Hepatocyte (in vitro differentiated cells): ENCODE measurements at regions not wholly inside any gene's neighbourhood (a gene's known extent, or its start where the extent isn't known, plus 50 kb on each side); places are given as distances from the start of the nearest gene placed in this dataset.

Experiments
- DNase-seq: peaks from one replicate; pipeline ENCODE4 v3.0.0-alpha.2; 2016; ENCODE audit warnings: low spot score
- H2AFZ ChIP-seq: fragments of 200-600 bp; sonication (generic); 2 replicates; pipeline ENCODE4 v1.6.0; 2016; ENCODE audit warnings: antibody characterized with exemption, mild to moderate bottlenecking
- H3K27ac ChIP-seq: fragments of 200-600 bp; sonication (generic); 2 replicates; pipeline ENCODE4 v1.5.1; 2016; ENCODE audit warnings: mild to moderate bottlenecking
- H3K27me3 ChIP-seq: fragments of 200-600 bp; sonication (generic); 2 replicates; pipeline ENCODE4 v1.6.1; 2016
- H3K36me3 ChIP-seq: fragments of 200-600 bp; sonication (generic); replicated peaks from 2 replicates; pipeline ENCODE4 v1.5.1; 2016; ENCODE audit warnings: low read depth; ENCODE audit not compliant: insufficient read depth
- H3K4me1 ChIP-seq: fragments of 200-600 bp; sonication (generic); 2 replicates; pipeline ENCODE4 v1.5.1; 2016; ENCODE audit warnings: mild to moderate bottlenecking, moderate library complexity; ENCODE audit not compliant: insufficient read depth
- H3K4me2 ChIP-seq: fragments of 200-600 bp; sonication (generic); 2 replicates; pipeline ENCODE4 v1.6.0; 2016
- H3K4me3 ChIP-seq: fragments of 200-600 bp; sonication (generic); 2 replicates; pipeline ENCODE4 v1.5.1; 2016; ENCODE audit warnings: mild to moderate bottlenecking
- H3K79me2 ChIP-seq: fragments of 200-600 bp; sonication (generic); 2 replicates; pipeline ENCODE4 v1.6.0; 2017; ENCODE audit warnings: mild to moderate bottlenecking
- H3K9me2 ChIP-seq: fragments of 200-600 bp; sonication (generic); replicated peaks from 2 replicates; pipeline ENCODE4 v1.6.0; 2017; ENCODE audit warnings: mild to moderate bottlenecking; ENCODE audit not compliant: insufficient read depth
- H3K9me3 ChIP-seq: fragments of 200-600 bp; sonication (generic); 2 replicates; pipeline ENCODE4 v1.5.1; 2016; ENCODE audit warnings: low read depth, mild to moderate bottlenecking
- H4K20me1 ChIP-seq: fragments of 200-600 bp; sonication (generic); 2 replicates; pipeline ENCODE4 v1.6.0; 2016; ENCODE audit warnings: mild to moderate bottlenecking; ENCODE audit not compliant: insufficient read depth, poor library complexity, severe bottlenecking
- EZH2 ChIP-seq: fragments of 200-600 bp; sonication (generic); IDR thresholded peaks from 2 replicates; pipeline ENCODE4 v1.6.1; 2016; ENCODE audit warnings: antibody characterized with exemption, mild to moderate bottlenecking, borderline replicate concordance
- EZH2phosphoT487 ChIP-seq: fragments of 200-600 bp; sonication (generic); IDR thresholded peaks from one replicate; pipeline ENCODE4 v1.6.1; 2018; ENCODE audit warnings: antibody characterized with exemption, mild to moderate bottlenecking, low read depth, moderate library complexity; ENCODE audit not compliant: unreplicated experiment, severe bottlenecking
- WGBS: methylation state at CpG from one replicate; pipeline ENCODE4 v1.1.6; 2016; ENCODE audit warnings: low lambda C conversion rate; ENCODE audit errors: missing lambda C conversion rate; 5-methylcytosine and 5-hydroxymethylcytosine counted together
- TF ChIP-seq, protein P1 (sequence below): fragments of 200-600 bp; sonication (generic); IDR thresholded peaks from 2 replicates; pipeline ENCODE4 v1.5.1; 2016; ENCODE audit warnings: antibody characterized with exemption, mild to moderate bottlenecking; ENCODE audit not compliant: poor library complexity

DNA sequence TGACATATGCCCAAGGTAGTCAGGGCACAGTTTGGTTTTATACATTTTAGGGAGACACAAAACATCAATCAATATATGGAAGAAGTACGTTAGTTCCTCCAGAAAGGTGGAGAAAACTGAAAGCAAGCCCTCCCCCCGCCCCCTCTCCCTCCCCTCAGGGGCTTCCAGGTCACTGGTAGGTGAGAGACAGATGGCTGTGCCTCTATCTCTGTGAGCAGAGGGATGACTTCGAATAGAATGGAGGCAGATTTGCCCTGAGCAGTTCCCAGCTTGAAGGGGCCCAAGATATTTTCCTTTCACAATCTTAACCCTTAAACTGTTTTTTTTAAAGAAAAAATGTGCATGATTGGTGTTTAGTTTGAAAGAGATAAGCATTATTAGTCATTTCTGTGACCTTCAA is 114.0 kb downstream of the PCDH10 start:
- WGBS, result 55% methylated on average over 3 of the region's 3 CpGs

DNA sequence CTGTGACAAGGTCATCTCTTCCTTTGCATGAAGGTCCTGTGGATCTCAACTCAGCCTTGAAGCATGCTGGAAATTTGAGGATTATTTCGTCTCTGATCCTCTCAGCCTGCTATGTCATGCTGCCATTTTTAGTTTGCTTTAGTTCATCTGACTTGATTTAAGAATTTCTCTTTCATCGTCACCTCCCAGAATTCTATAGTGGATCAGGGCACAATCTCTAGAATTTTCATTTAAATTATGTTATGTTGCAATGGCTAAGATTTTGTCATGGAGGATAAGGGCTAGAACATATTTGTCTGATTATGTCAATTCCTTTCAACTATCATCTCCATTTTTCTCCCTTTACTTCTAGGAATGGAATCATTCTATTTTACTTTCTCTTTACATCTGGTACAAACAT is 98.8 kb downstream of the PCDH10 start:
- H3K27me3 ChIP-seq, result no peaks in the 10 kb centered on the region
- H3K27ac ChIP-seq, result no peak overlapping the region
- no peaks in the 10 kb centered on the region for H3K9me2 ChIP-seq
- no peak overlapping the region for H2AFZ ChIP-seq
- DNase-seq, result no peak
- H3K36me3 ChIP-seq, result no peaks in the 10 kb centered on the region
- H3K79me2 ChIP-seq, result no peaks in the 10 kb centered on the region
- TF ChIP-seq EZH2phosphoT487 (no peak), EZH2 (no peak)
- TF ChIP-seq, protein P1, sequence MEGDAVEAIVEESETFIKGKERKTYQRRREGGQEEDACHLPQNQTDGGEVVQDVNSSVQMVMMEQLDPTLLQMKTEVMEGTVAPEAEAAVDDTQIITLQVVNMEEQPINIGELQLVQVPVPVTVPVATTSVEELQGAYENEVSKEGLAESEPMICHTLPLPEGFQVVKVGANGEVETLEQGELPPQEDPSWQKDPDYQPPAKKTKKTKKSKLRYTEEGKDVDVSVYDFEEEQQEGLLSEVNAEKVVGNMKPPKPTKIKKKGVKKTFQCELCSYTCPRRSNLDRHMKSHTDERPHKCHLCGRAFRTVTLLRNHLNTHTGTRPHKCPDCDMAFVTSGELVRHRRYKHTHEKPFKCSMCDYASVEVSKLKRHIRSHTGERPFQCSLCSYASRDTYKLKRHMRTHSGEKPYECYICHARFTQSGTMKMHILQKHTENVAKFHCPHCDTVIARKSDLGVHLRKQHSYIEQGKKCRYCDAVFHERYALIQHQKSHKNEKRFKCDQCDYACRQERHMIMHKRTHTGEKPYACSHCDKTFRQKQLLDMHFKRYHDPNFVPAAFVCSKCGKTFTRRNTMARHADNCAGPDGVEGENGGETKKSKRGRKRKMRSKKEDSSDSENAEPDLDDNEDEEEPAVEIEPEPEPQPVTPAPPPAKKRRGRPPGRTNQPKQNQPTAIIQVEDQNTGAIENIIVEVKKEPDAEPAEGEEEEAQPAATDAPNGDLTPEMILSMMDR, result no peak
- no peak overlapping the region for H3K4me3 ChIP-seq
- 90% methylated on average over 2 of the region's 2 CpGs for WGBS
- no peak overlapping the region for H3K4me2 ChIP-seq
- no peaks in the 10 kb centered on the region for H3K9me3 ChIP-seq
- no peaks in the 10 kb centered on the region for H4K20me1 ChIP-seq
- no peaks in the 10 kb centered on the region for H3K4me1 ChIP-seq

More for the DNA sequence above, 114.0 kb downstream of the PCDH10 start:
- Histone ChIP-seq H4K20me1 (no peaks in the 10 kb centered on the region), H3K79me2 (no peaks in the 10 kb centered on the region), H3K27me3 (no peaks in the 10 kb centered on the region), H3K36me3 (no peaks in the 10 kb centered on the region), H2AFZ (no peak overlapping the region), H3K9me2 (no peaks in the 10 kb centered on the region), H3K4me1 (no peaks in the 10 kb centered on the region), H3K4me3 (no peak overlapping the region), H3K4me2 (no peak overlapping the region), H3K9me3 (no peaks in the 10 kb centered on the region), H3K27ac (no peak overlapping the region)
- DNase-seq, result no peak
- TF ChIP-seq, protein P1, result no peak
- TF ChIP-seq EZH2, result no peak
- no peak for TF ChIP-seq EZH2phosphoT487

DNA sequence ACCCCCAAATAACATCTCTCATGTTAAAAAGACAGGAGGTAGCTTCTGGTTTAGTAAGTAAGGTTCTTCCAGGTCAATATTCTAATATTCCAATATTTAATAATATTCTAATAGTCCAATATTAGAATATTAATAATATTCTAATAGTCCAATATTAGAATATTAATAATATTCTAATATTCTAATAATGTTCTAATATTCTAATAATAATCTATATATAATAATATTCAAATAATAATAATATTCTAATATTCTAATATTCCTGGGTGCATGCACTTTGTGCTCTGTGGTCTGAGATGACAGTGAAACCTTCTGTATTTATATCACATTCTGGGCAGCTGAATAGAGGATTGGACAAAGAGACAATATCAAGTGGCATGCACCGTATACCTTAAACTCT is 96.1 kb downstream of the PCDH10 start:
- no peak overlapping the region for H2AFZ ChIP-seq
- H3K9me2 ChIP-seq, result no peaks in the 10 kb centered on the region
- TF ChIP-seq EZH2phosphoT487 (no peak), EZH2 (no peak)
- TF ChIP-seq, protein P1, result no peak

More for the DNA sequence above, 96.1 kb downstream of the PCDH10 start:
- DNase-seq, result no peak
- Histone ChIP-seq H4K20me1 (no peaks in the 10 kb centered on the region), H3K27me3 (no peaks in the 10 kb centered on the region), H3K36me3 (no peaks in the 10 kb centered on the region), H3K4me1 (no peaks in the 10 kb centered on the region), H3K9me3 (no peaks in the 10 kb centered on the region), H3K27ac (no peak overlapping the region), H3K79me2 (no peaks in the 10 kb centered on the region), H3K4me2 (no peak overlapping the region), H3K4me3 (no peak overlapping the region)
- WGBS, result 91% methylated on average over 1 of the region's 1 CpG
